GM12878 (cell line): ENCODE measurements at regions not wholly inside any gene's neighbourhood (a gene's known extent, or its start where the extent isn't known, plus 50 kb on each side); places are given as distances from the start of the nearest gene placed in this dataset.

Source experiments
- ATAC-seq: fragments of 200-7000 bp; cut with Tn5 transposase; 3 replicates; pipeline ENCODE4 v1.9.1; 2020; ENCODE audit warnings: mild to moderate bottlenecking, moderate library complexity
- BruUV-seq: library from RNA; stranded (reverse); fragments of 400-500 nt; replicated peaks from 2 replicates; lab custom pipeline; 2021; lab: Mats Ljungman, UMichigan
- CTCF ChIA-PET: fragments of 300-600 bp; sonication (Branson Sonifier 250); formaldehyde crosslinking; extraction: SDS; loops from one replicate; lab custom pipeline; 2021; ENCODE audit warnings: inconsistent platforms; lab: Yijun Ruan, JAX
- POLR2A ChIA-PET: fragments of 350-600 bp; formaldehyde crosslinking; extraction: SDS; loops from one replicate; lab custom pipeline; 2021; ENCODE audit warnings: inconsistent platforms; lab: Charles Lee
- RAD21 ChIA-PET: fragments of 300-600 bp; sonication (Branson Sonifier 250); formaldehyde crosslinking; loops from one replicate; lab custom pipeline; 2023; ENCODE audit warnings: antibody characterized with exemption; ENCODE audit not compliant: unreplicated experiment; lab: Charles Lee
- SMC1A ChIA-PET: fragments of 300-600 bp; sonication (Branson Sonifier 250); formaldehyde crosslinking; loops from one replicate; lab custom pipeline; 2023; ENCODE audit not compliant: unreplicated experiment, uncharacterized antibody; lab: Charles Lee
- DNase-seq: peaks from one replicate; pipeline ENCODE4 v3.0.0-alpha.2; 2011; ENCODE audit warnings: low read depth, low spot score
- FAIRE-seq: peaks from 3 replicates; lab custom pipeline; 2011; peaks lifted over from hg19 to GRCh38; lab: Jason Lieb, UNC
- H2AFZ ChIP-seq: 2 replicates; pipeline ENCODE4 v1.6.0; 2011; ENCODE audit warnings: low read depth, low read length, control low read depth; ENCODE audit not compliant: control insufficient read depth
- H3K27ac ChIP-seq: 2 replicates; pipeline ENCODE4 v1.5.1; 2011; ENCODE audit warnings: control low read depth; ENCODE audit not compliant: control insufficient read depth, insufficient read depth
- H3K27me3 ChIP-seq, 2 experiments: replicated peaks in 1 of 2; 2 replicates each; pipeline versions ENCODE4 v1.6.0 to v1.6.1; 2011; ENCODE audit warnings: low read length in 1 of 2; ENCODE audit not compliant: control insufficient read depth in 2 of 2, insufficient read depth in 2 of 2
- H3K36me3 ChIP-seq, 2 experiments: 2 replicates each; pipeline ENCODE4 v1.5.1; 2011; ENCODE audit warnings: low read length in 1 of 2; ENCODE audit not compliant: control insufficient read depth in 2 of 2, insufficient read depth in 2 of 2
- H3K4me1 ChIP-seq: 2 replicates; pipeline ENCODE4 v1.6.1; 2011; ENCODE audit warnings: mild to moderate bottlenecking, low read length, moderate library complexity, mixed read lengths; ENCODE audit not compliant: control insufficient read depth, insufficient read depth
- H3K4me2 ChIP-seq: 2 replicates; pipeline ENCODE4 v1.6.0; 2011; ENCODE audit warnings: control low read depth; ENCODE audit not compliant: control insufficient read depth, insufficient read depth
- H3K4me3 ChIP-seq: fragments of 200-600 bp; sonication (generic); 2 replicates; pipeline ENCODE4 v1.5.1; 2016
- H3K79me2 ChIP-seq: 2 replicates; pipeline ENCODE4 v1.6.0; 2011; ENCODE audit warnings: low read length; ENCODE audit not compliant: control insufficient read depth, insufficient read depth
- H3K9ac ChIP-seq: 2 replicates; pipeline ENCODE4 v1.8.0; 2011; ENCODE audit warnings: low read length, control low read depth, mixed read lengths; ENCODE audit not compliant: control insufficient read depth, insufficient read depth
- H3K9me3 ChIP-seq: replicated peaks from 3 replicates; pipeline ENCODE4 v1.5.1; 2011; ENCODE audit warnings: mild to moderate bottlenecking, low read length; ENCODE audit not compliant: control insufficient read depth, insufficient read depth
- H4K20me1 ChIP-seq: 2 replicates; pipeline ENCODE4 v1.6.0; 2011; ENCODE audit not compliant: control insufficient read depth, insufficient read depth
- CEBPB ChIP-seq, 2 experiments: fragments of 150-350 bp in 1 of 2; IDR thresholded peaks; 2 replicates each; pipeline ENCODE4 v1.6.1; 2012 to 2014; ENCODE audit warnings: low read depth in 2 of 2, low read length in 2 of 2, borderline replicate concordance in 1 of 2, inconsistent platforms in 1 of 2
- CHD1 ChIP-seq: IDR thresholded peaks from 2 replicates; pipeline ENCODE4 v1.6.1; 2012; ENCODE audit warnings: low read depth, low read length, improper control_type of control experiment
- ESRRA ChIP-seq: IDR thresholded peaks from 2 replicates; pipeline ENCODE4 v1.6.1; 2012; ENCODE audit warnings: mild to moderate bottlenecking, low read length, improper control_type of control experiment
- ETV6 ChIP-seq, 2 experiments: fragments of 450-650 bp in 1 of 2; IDR thresholded peaks in 1 of 2; conservative IDR thresholded peaks in 1 of 2; 2 replicates each; pipeline ENCODE4 v1.6.1; 2014; ENCODE audit warnings: antibody characterized with exemption in 1 of 2, borderline replicate concordance in 1 of 2, low read depth in 1 of 2, mild to moderate bottlenecking in 1 of 2, moderate library complexity in 1 of 2
- GATAD2B ChIP-seq: fragments of 450-650 bp; conservative IDR thresholded peaks from 2 replicates; pipeline ENCODE4 v1.6.1; 2017; ENCODE audit warnings: low read depth, mild to moderate bottlenecking, moderate library complexity
- HDAC6 ChIP-seq: fragments of 200-600 bp; sonication (generic); IDR thresholded peaks from one replicate; pipeline ENCODE4 v1.8.0; 2017; ENCODE audit warnings: antibody characterized with exemption; ENCODE audit not compliant: unreplicated experiment
- JUND ChIP-seq: IDR thresholded peaks from 2 replicates; pipeline ENCODE4 v1.6.1; 2012; ENCODE audit warnings: low read depth, mild to moderate bottlenecking, low read length, improper control_type of control experiment, moderate library complexity
- NR2C1 ChIP-seq: fragments of 450-650 bp; IDR thresholded peaks from 2 replicates; pipeline ENCODE4 v1.6.1; 2017; ENCODE audit warnings: antibody characterized with exemption, mild to moderate bottlenecking, moderate library complexity
- SIN3A ChIP-seq: IDR thresholded peaks from 2 replicates; pipeline ENCODE4 v1.6.1; 2012; ENCODE audit warnings: low read depth, low read length, improper control_type of control experiment
- SKIL ChIP-seq: fragments of 450-650 bp; IDR thresholded peaks from 2 replicates; pipeline ENCODE4 v1.6.1; 2017; ENCODE audit warnings: mild to moderate bottlenecking, low read depth, inconsistent platforms; ENCODE audit not compliant: poor library complexity, severe bottlenecking
- STAT3 ChIP-seq: IDR thresholded peaks from 2 replicates; pipeline ENCODE4 v1.6.1; 2011; ENCODE audit warnings: low read depth, low read length, improper control_type of control experiment
- WGBS: methylation state at CpG from one replicate; pipeline ENCODE4 v1.1.6; 2016; ENCODE audit warnings: low lambda C conversion rate; ENCODE audit not compliant: insufficient replicate concordance, insufficient coverage; ENCODE audit errors: missing lambda C conversion rate; 5-methylcytosine and 5-hydroxymethylcytosine counted together
- in situ Hi-C: fragments of 300-500 bp; cut with MboI; formaldehyde crosslinking; loops from 9 replicates; pipeline ENCODE4 v1.14.3; 2018; ENCODE audit warnings: mixed read lengths
- intact Hi-C: fragments of 100-400 bp; cut with micrococcal nuclease; formaldehyde crosslinking; loops from one replicate; pipeline ENCODE4 v1.14.2; 2022; ENCODE audit not compliant: unreplicated experiment

GRCh38 chr6:94734751-94735150 is 842.6 kb upstream of the MANEA start:
- Histone ChIP-seq H3K27ac (no peak overlapping the region), H3K4me2 (no peak overlapping the region), H3K9ac (no peak overlapping the region), H4K20me1 (no peaks in the 10 kb centered on the region), H3K79me2 (no peaks in the 10 kb centered on the region), H3K4me3 (no peak overlapping the region), H3K36me3 (no peaks in the 10 kb centered on the region), H3K4me1 (no peaks in the 10 kb centered on the region), H2AFZ (no peak overlapping the region), H3K9me3 (no peaks in the 10 kb centered on the region), H3K27me3 (no peaks in the 10 kb centered on the region)
- BruUV-seq: no TSS peak
- FAIRE-seq (no peak), DNase-seq (no peak), ATAC-seq (no peak)
- SMC1A ChIA-PET: no interaction called here
- CTCF ChIA-PET: no interaction called here
- in situ Hi-C loops (no loop called here), intact Hi-C loops (no loop called here)
- RAD21 ChIA-PET: no interaction called here
- POLR2A ChIA-PET: no interaction called here
- 88% methylated on average over 1 of the region's 1 CpG for WGBS
- TF ChIP-seq HDAC6: no peak
- no peak for TF ChIP-seq SKIL
- TF ChIP-seq NR2C1: no peak
- no peak for TF ChIP-seq CHD1
- TF ChIP-seq STAT3: no peak
- no peak for TF ChIP-seq ETV6 (conservative IDR thresholded peaks at IDR 0.05 in 1 of 2, IDR thresholded peaks at IDR 0.05 in 1 of 2; ENCODE audit: borderline replicate concordance in 1 of 2, low read depth in 1 of 2)
- TF ChIP-seq GATAD2B: no peak
- TF ChIP-seq JUND: no peak
- no peak for TF ChIP-seq CEBPB (IDR thresholded peaks at IDR 0.05; ENCODE audit: borderline replicate concordance in 1 of 2, low read depth in 2 of 2, low read length in 2 of 2)
- TF ChIP-seq ESRRA: no peak
- TF ChIP-seq SIN3A: no peak
- TF ChIP-seq, all 136 proteins: peak for 0
